ENCODE measurements at regions not wholly inside any gene's neighbourhood (a gene's known extent, or its start where the extent isn't known, plus 50 kb on each side); places are given as distances from the start of the nearest gene placed in this dataset.

GRCh38 chr10:9504227-9504626, 1449.7 kb downstream of the GATA3 start:
- peaks cover 5% of the 10 kb centered on the region for H3K27me3 Mint-ChIP-seq
- H3K9me3 ChIP-seq (ENCODE audit: control insufficient read depth in 1 of 2, insufficient read depth in 1 of 2, low read length in 2 of 2) = no peaks in the 10 kb centered on the region
- no peaks in the 10 kb centered on the region for H3K4me1 Mint-ChIP-seq (ENCODE audit: low read depth)
- no peak for ATAC-seq (ENCODE audit: poor library complexity)
- DNase-seq = no peak
- ChIA-PET CTCF (no interaction called here), POLR2A (no interaction called here)
- TF ChIP-seq, protein P1, sequence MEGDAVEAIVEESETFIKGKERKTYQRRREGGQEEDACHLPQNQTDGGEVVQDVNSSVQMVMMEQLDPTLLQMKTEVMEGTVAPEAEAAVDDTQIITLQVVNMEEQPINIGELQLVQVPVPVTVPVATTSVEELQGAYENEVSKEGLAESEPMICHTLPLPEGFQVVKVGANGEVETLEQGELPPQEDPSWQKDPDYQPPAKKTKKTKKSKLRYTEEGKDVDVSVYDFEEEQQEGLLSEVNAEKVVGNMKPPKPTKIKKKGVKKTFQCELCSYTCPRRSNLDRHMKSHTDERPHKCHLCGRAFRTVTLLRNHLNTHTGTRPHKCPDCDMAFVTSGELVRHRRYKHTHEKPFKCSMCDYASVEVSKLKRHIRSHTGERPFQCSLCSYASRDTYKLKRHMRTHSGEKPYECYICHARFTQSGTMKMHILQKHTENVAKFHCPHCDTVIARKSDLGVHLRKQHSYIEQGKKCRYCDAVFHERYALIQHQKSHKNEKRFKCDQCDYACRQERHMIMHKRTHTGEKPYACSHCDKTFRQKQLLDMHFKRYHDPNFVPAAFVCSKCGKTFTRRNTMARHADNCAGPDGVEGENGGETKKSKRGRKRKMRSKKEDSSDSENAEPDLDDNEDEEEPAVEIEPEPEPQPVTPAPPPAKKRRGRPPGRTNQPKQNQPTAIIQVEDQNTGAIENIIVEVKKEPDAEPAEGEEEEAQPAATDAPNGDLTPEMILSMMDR (IDR thresholded peaks at IDR 0.05) = no peak
- no peak overlapping the region for H3K27ac Mint-ChIP-seq
- no peaks in the 10 kb centered on the region for H3K9me3 Mint-ChIP-seq
- H3K4me1 ChIP-seq (ENCODE audit: insufficient read depth, low read length) = no peaks in the 10 kb centered on the region
- no peaks in the 10 kb centered on the region for H3K27me3 ChIP-seq (ENCODE audit: control insufficient read depth in 1 of 2, insufficient read depth in 2 of 2, low read length in 2 of 2)
- H3K27ac ChIP-seq (ENCODE audit: low read depth in 1 of 2, low read length in 2 of 2) = no peak overlapping the region
- intact Hi-C loops (cut with DNase I, micrococcal nuclease) = no loop called here
- no peaks in the 10 kb centered on the region for H3K36me3 ChIP-seq (ENCODE audit: insufficient read depth, low read length)
- no peak overlapping the region for H3K4me3 ChIP-seq (ENCODE audit: low read length)
- H3K36me3 Mint-ChIP-seq (ENCODE audit: low read depth) = no peaks in the 10 kb centered on the region
- H3K4me3 Mint-ChIP-seq = no peak overlapping the region

DNA sequence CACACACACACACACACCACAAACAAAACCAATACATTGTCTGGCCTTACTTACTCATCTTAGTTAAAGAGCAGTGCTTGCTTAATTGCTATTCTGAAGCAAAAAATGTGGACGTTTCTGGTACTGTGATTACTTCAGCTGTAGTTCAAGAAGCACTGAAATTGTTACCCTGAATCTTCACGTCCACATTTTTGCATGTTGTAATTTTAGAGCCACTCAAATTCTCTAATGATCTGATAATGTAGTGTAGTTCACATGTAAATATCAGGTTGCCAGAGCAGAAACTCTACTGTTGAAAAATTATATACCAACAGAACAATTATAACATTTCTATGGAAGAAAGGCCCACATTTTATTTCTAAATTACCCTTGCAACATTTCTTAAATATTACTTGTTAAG, 1451.1 kb downstream of the GATA3 start:
- no peak overlapping the region for H3K27ac Mint-ChIP-seq
- no peak overlapping the region for H3K4me3 Mint-ChIP-seq
- H3K9me3 ChIP-seq (ENCODE audit: control insufficient read depth in 1 of 2, insufficient read depth in 1 of 2, low read length in 2 of 2) = no peaks in the 10 kb centered on the region
- DNase-seq (no peak), ATAC-seq (ENCODE audit: poor library complexity) (no peak)
- peaks cover 5% of the 10 kb centered on the region for H3K27me3 Mint-ChIP-seq
- H3K4me1 Mint-ChIP-seq (ENCODE audit: low read depth) = no peaks in the 10 kb centered on the region
- H3K4me3 ChIP-seq (ENCODE audit: low read length) = no peak overlapping the region
- ChIA-PET POLR2A (no interaction called here), CTCF (no interaction called here)
- H3K36me3 ChIP-seq (ENCODE audit: insufficient read depth, low read length) = no peaks in the 10 kb centered on the region
- TF ChIP-seq, protein P1 (IDR thresholded peaks at IDR 0.05) = no peak
- H3K4me1 ChIP-seq (ENCODE audit: insufficient read depth, low read length) = no peaks in the 10 kb centered on the region
- no peak overlapping the region for H3K27ac ChIP-seq (ENCODE audit: low read depth in 1 of 2, low read length in 2 of 2)
- no peaks in the 10 kb centered on the region for H3K27me3 ChIP-seq (ENCODE audit: control insufficient read depth in 1 of 2, insufficient read depth in 2 of 2, low read length in 2 of 2)
- intact Hi-C loops (cut with DNase I, micrococcal nuclease) = no loop called here
- no peaks in the 10 kb centered on the region for H3K9me3 Mint-ChIP-seq
- no peaks in the 10 kb centered on the region for H3K36me3 Mint-ChIP-seq (ENCODE audit: low read depth)

- intact Hi-C loops (cut with DNase I, micrococcal nuclease) = no loop called here
- peaks cover 5% of the 10 kb centered on the region for H3K27me3 Mint-ChIP-seq
- H3K27ac Mint-ChIP-seq = no peak overlapping the region
- H3K4me3 Mint-ChIP-seq = no peak overlapping the region
- Histone ChIP-seq H3K4me1 (ENCODE audit: insufficient read depth, low read length) (no peaks in the 10 kb centered on the region), H3K27ac (ENCODE audit: low read depth in 1 of 2, low read length in 2 of 2) (no peak overlapping the region), H3K9me3 (ENCODE audit: control insufficient read depth in 1 of 2, insufficient read depth in 1 of 2, low read length in 2 of 2) (no peaks in the 10 kb centered on the region), H3K27me3 (ENCODE audit: control insufficient read depth in 1 of 2, insufficient read depth in 2 of 2, low read length in 2 of 2) (no peaks in the 10 kb centered on the region), H3K4me3 (ENCODE audit: low read length) (no peak overlapping the region), H3K36me3 (ENCODE audit: insufficient read depth, low read length) (no peaks in the 10 kb centered on the region)
- CTCF ChIA-PET = no interaction called here
- POLR2A ChIA-PET = no interaction called here
- ATAC-seq (ENCODE audit: poor library complexity) (no peak), DNase-seq (no peak)
- H3K9me3 Mint-ChIP-seq = no peaks in the 10 kb centered on the region
- TF ChIP-seq, protein P1 (IDR thresholded peaks at IDR 0.05) = no peak
- no peaks in the 10 kb centered on the region for H3K36me3 Mint-ChIP-seq (ENCODE audit: low read depth)
- H3K4me1 Mint-ChIP-seq (ENCODE audit: low read depth) = no peaks in the 10 kb centered on the region
Observed at GRCh38 chr10:9508606-9509005, 1454.1 kb downstream of the GATA3 start.

Measured in CD4-positive, alpha-beta T cell (primary cell).